Lung (tissue), 11 donors: ENCODE measurements at regions not wholly inside any gene's neighbourhood (a gene's known extent, or its start where the extent isn't known, plus 50 kb on each side); places are given as distances from the start of the nearest gene placed in this dataset.
"Not testable (repeated sequence)": the region's sequence is repeated elsewhere in the genome, so short reads cannot be mapped to it uniquely, and the experiment has no call there.

Source experiments
- ATAC-seq: fragments of 200-7000 bp; cut with Tn5 transposase; one replicate; pipeline ENCODE4 v1.9.1; 2020; ENCODE audit warnings: moderate number of reproducible peaks; ENCODE audit not compliant: insufficient read depth, low FRiP score
- DNase-seq, 3 donors: peaks; one replicate each; pipeline ENCODE4 v3.0.0-alpha.2; 2013 to 2017
- H3K27ac ChIP-seq, 2 donors: one replicate each; pipeline ENCODE4 v1.5.1; 2013; ENCODE audit warnings: mild to moderate bottlenecking in 2 of 2, moderate library complexity in 2 of 2, control low read depth in 1 of 2, inconsistent platforms in 1 of 2, low read depth in 1 of 2, low read length in 1 of 2
- H3K27me3 ChIP-seq, 3 donors: one replicate each; pipeline ENCODE4 v1.5.1; 2013; ENCODE audit warnings: low read length in 2 of 3; ENCODE audit not compliant: control insufficient read depth in 3 of 3, insufficient read depth in 3 of 3
- H3K36me3 ChIP-seq, 4 donors: one replicate each; pipeline ENCODE4 v1.5.1; 2013; ENCODE audit warnings: low read length in 4 of 4, mild to moderate bottlenecking in 1 of 4, moderate library complexity in 1 of 4; ENCODE audit not compliant: control insufficient read depth in 4 of 4, insufficient read depth in 4 of 4
- H3K4me1 ChIP-seq, 5 donors: one replicate each; pipeline ENCODE4 v1.5.1; 2013; ENCODE audit warnings: low read length in 5 of 5, mild to moderate bottlenecking in 2 of 5, moderate library complexity in 1 of 5; ENCODE audit not compliant: control insufficient read depth in 5 of 5, insufficient read depth in 5 of 5
- H3K4me3 ChIP-seq: one replicate; pipeline ENCODE4 v1.5.1; 2013; ENCODE audit warnings: mild to moderate bottlenecking, control low read depth, moderate library complexity
- H3K9ac ChIP-seq, 2 donors: one replicate each; pipeline ENCODE4 v1.5.1; 2013; ENCODE audit warnings: low read length in 2 of 2, control low read depth in 1 of 2; ENCODE audit not compliant: insufficient read depth in 1 of 2
- H3K9me3 ChIP-seq, 4 donors: one replicate each; pipeline ENCODE4 v1.5.1; 2013; ENCODE audit warnings: low read length in 3 of 4, mild to moderate bottlenecking in 1 of 4, moderate library complexity in 1 of 4; ENCODE audit not compliant: control insufficient read depth in 4 of 4, insufficient read depth in 3 of 4
- WGBS, 2 donors: extraction: QIAGEN DNeasy Blood & Tissue Kit; methylation state at CpG; one replicate each; pipeline ENCODE4 v1.1.7; 2013; 5-methylcytosine and 5-hydroxymethylcytosine counted together
- TF ChIP-seq, protein P1 (sequence below): IDR thresholded peaks from 2 replicates; pipeline ENCODE4 v1.5.1; 2012; ENCODE audit warnings: mild to moderate bottlenecking; ENCODE audit errors: control extremely low read depth, extremely low read depth
- donor health status: control.
- donor health status: control.
- donor health status: Bipolar disorder and iron deficiency.
- donor health status: healthy.
- donor health status: DM: yes; HTN: yes; CAD: no.

DNA sequence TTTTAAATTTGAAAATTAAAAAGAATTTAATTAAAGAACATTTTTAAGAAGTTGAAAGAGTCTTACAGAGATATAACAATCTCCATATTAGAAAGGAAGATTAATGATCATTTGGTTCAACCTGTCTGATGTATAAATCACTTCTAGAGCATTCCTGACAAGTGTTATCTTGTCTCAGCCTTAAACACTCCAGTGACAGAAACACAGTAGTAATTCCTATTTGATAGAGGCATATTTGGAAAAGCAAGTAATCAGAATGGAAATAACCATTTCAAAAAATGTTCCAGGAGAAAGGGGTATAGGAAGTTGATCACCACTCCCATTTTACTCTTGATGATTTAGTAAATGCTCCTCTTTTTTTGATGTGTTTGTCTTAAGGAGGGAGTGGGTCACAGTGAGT lies 213.1 kb upstream of the FAM3C start:
- H3K36me3 ChIP-seq = no peaks in the 10 kb centered on the region
- H3K27ac ChIP-seq = no peak overlapping the region
- TF ChIP-seq, protein P1, sequence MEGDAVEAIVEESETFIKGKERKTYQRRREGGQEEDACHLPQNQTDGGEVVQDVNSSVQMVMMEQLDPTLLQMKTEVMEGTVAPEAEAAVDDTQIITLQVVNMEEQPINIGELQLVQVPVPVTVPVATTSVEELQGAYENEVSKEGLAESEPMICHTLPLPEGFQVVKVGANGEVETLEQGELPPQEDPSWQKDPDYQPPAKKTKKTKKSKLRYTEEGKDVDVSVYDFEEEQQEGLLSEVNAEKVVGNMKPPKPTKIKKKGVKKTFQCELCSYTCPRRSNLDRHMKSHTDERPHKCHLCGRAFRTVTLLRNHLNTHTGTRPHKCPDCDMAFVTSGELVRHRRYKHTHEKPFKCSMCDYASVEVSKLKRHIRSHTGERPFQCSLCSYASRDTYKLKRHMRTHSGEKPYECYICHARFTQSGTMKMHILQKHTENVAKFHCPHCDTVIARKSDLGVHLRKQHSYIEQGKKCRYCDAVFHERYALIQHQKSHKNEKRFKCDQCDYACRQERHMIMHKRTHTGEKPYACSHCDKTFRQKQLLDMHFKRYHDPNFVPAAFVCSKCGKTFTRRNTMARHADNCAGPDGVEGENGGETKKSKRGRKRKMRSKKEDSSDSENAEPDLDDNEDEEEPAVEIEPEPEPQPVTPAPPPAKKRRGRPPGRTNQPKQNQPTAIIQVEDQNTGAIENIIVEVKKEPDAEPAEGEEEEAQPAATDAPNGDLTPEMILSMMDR = no peak
- H3K4me3 ChIP-seq = no peak overlapping the region
- no peak overlapping the region for H3K9ac ChIP-seq
- no peak for DNase-seq
- H3K4me1 ChIP-seq = peaks cover 0 to 8% (median 5%) of the 10 kb centered on the region in 5 donors
- H3K27me3 ChIP-seq = no peaks in the 10 kb centered on the region
- no peaks in the 10 kb centered on the region for H3K9me3 ChIP-seq
- ATAC-seq = no peak

- H3K4me3 ChIP-seq = no peak overlapping the region
- H3K4me1 ChIP-seq = peaks cover 0 to 11% (median 5%) of the 10 kb centered on the region in 5 donors
- H3K27ac ChIP-seq = no peak overlapping the region
- H3K36me3 ChIP-seq = no peaks in the 10 kb centered on the region
- WGBS, 2 donors = 68 to 76% methylated on average over 6 of the region's 6 CpGs
- H3K9me3 ChIP-seq = no peaks in the 10 kb centered on the region
- no peaks in the 10 kb centered on the region for H3K27me3 ChIP-seq
- TF ChIP-seq, protein P1 = no peak
- no peak for ATAC-seq
- H3K9ac ChIP-seq = no peak overlapping the region
- DNase-seq = peak in 1 of 3 donors; percentile 11
Measured at GRCh38 chr7:121608785-121609184, 212.7 kb upstream of the FAM3C start.

DNA sequence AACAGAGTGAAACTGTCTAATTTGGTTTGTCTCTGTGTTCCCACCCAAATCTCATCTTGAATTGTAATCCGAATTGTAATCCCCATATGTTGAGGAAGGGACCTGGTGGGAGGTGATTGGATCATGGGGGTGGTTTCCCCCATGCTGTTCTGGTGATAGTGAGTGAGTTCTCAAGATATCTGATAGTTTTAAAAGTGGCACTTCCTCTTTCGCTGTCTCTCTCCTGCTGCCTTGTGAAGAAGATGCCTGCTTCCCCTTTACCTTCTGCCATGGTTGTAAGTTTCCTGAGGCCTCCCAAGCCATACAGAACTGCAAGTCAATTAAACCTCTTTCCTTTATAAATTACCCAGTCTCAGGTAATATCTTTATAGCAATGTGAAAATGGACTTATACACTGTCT lies 212.1 kb upstream of the FAM3C start:
- H3K27ac ChIP-seq, H3K27me3 ChIP-seq, ATAC-seq, H3K36me3 ChIP-seq, H3K9me3 ChIP-seq, DNase-seq, H3K9ac ChIP-seq, H3K4me3 ChIP-seq: not testable (repeated sequence)
- 81 to 88% methylated on average over 2 of the region's 2 CpGs for WGBS, 2 donors
- peaks cover 0 to 12% (median 5%) of the 10 kb centered on the region in 5 donors for H3K4me1 ChIP-seq

DNA sequence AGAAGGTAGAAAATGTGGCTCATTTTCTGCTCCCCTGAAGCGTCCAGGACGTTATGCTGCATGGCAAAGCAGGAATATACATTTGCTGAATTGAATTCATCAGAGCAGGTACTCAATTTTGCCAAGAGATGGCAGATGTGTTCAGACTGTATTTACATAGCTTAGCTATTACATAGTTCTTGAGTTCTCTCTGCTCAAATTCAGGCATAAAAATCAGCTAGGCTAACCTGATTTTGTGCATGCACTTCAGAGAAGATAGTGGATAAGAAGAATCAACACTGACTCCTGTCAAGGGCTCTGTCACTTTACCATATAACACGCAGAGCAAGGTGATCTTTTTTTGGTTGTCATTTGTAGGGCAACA lies 209.2 kb upstream of the FAM3C start:
- peaks cover 0 to 14% (median 5%) of the 10 kb centered on the region in 5 donors for H3K4me1 ChIP-seq
- DNase-seq (peak in 2 of 3 donors; percentile 26 to 52), ATAC-seq (no peak)
- H3K27ac ChIP-seq = no peak overlapping the region
- TF ChIP-seq, protein P1 = no peak
- H3K27me3 ChIP-seq = no peaks in the 10 kb centered on the region
- H3K4me3 ChIP-seq = no peak overlapping the region
- no peaks in the 10 kb centered on the region for H3K9me3 ChIP-seq
- 58 to 73% methylated on average over 3 of the region's 3 CpGs for WGBS, 2 donors
- H3K36me3 ChIP-seq = no peaks in the 10 kb centered on the region
- no peak overlapping the region for H3K9ac ChIP-seq
